ENCODE measurements at regions not wholly inside any gene's neighbourhood (a gene's known extent, or its start where the extent isn't known, plus 50 kb on each side); places are given as distances from the start of the nearest gene placed in this dataset.

- no peak for TF ChIP-seq CTCF (IDR thresholded peaks at IDR 0.05; ENCODE audit: extremely low read depth, missing control alignments)
- DNase-seq (ENCODE audit: low spot score), result no peak
These were observed 61.3 kb upstream of the TAB3 start for GRCh38 chrX:30950391-30950790.

- TF ChIP-seq CTCF (IDR thresholded peaks at IDR 0.05; ENCODE audit: extremely low read depth, missing control alignments), result no peak
- no peak for DNase-seq (ENCODE audit: low spot score)
These were observed 60.5 kb upstream of the TAB3 start for GRCh38 chrX:30949554-30949953.

GRCh38 chrX:30948626-30949025 lies 59.6 kb upstream of the TAB3 start:
- TF ChIP-seq CTCF (IDR thresholded peaks at IDR 0.05; ENCODE audit: extremely low read depth, missing control alignments), result no peak
- DNase-seq (ENCODE audit: low spot score), result no peak

- DNase-seq (ENCODE audit: low spot score), result no peak
- TF ChIP-seq CTCF (IDR thresholded peaks at IDR 0.05; ENCODE audit: extremely low read depth, missing control alignments), result no peak
These were observed 59.0 kb upstream of the TAB3 start for GRCh38 chrX:30948051-30948450.

- no peak for TF ChIP-seq CTCF (IDR thresholded peaks at IDR 0.05; ENCODE audit: extremely low read depth, missing control alignments)
- DNase-seq (ENCODE audit: low spot score), result no peak
These were observed 54.9 kb upstream of the TAB3 start for GRCh38 chrX:30943984-30944383.

GRCh38 chrX:30941898-30942297 lies 52.8 kb upstream of the TAB3 start:
- no peak for DNase-seq (ENCODE audit: low spot score)
- TF ChIP-seq CTCF (IDR thresholded peaks at IDR 0.05; ENCODE audit: extremely low read depth, missing control alignments), result no peak

- no peak for TF ChIP-seq CTCF (IDR thresholded peaks at IDR 0.05; ENCODE audit: extremely low read depth, missing control alignments)
- no peak for DNase-seq (ENCODE audit: low spot score)
These were observed 50.9 kb upstream of the TAB3 start for GRCh38 chrX:30939928-30940327.
